GM21717 (cell line): ENCODE measurements at regions not wholly inside any gene's neighbourhood (a gene's known extent, or its start where the extent isn't known, plus 50 kb on each side); places are given as distances from the start of the nearest gene placed in this dataset.
"Not testable (repeated sequence)": the region's sequence is repeated elsewhere in the genome, so short reads cannot be mapped to it uniquely, and the experiment has no call there.

Experiments used
- ATAC-seq: cut with Tn5 transposase; IDR thresholded peaks from one replicate; pipeline ENCODE4 v1.9.1; 2021; ENCODE audit warnings: mild to moderate bottlenecking, moderate library complexity; ENCODE audit not compliant: unreplicated experiment

DNA sequence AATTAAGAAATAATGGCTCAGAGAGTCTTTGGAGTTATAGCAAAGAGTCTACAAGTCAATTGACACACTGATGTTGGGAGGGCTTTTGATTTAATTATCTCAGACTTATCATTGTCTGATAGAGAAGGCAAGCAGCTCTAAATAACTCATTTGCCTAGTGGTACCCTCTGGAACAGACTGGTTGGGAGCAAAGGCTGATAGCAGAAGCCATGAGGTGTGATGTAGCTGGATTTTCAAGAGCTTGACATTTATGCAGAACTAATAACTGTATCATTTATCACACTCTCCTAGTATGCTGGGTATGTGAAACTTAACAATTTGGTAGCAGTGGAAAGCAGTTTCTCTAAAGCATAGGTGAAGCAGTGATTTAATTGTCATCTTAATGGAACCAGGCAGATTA lies 380.6 kb downstream of the TENT5A start:
- ATAC-seq, result no peak

DNA sequence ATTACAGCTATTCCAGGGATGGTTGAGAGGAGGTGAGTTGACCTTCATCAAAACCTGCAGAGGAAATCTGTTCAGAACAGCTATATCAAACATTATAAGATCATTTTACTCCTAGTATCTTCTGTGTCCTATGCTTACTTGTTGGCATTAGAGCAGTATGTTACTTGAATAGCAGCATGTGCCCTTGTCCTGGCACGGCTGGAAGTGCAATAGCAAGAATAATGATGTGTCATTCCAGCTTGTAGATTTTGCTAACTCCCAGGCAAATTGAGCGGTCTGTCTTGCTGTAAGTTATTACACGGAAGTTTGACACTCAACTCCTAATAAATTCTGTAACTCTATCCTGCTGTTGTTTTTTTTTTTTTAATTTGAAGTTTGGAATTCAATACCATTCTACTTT lies 385.5 kb downstream of the TENT5A start:
- ATAC-seq, result no peak

DNA sequence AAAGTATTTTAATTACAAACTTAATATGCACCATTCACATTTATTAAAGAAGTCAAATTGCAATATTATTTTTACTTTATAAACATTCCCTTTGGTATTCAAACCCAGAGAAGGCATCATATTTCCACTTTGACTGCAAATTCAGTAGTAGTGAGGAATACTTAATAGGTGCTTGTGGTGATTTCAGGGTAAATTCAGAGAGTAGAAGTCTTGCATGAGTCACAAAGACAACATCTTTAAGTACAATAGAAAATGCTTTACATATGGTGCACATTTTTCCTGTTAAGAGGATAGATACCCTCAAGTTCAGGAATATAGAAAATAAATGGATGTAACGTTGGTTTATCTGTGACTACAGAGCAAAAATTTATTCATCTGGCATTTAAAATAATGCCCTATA lies 390.2 kb downstream of the TENT5A start:
- ATAC-seq, result no peak

- no peak for ATAC-seq
Observed at GRCh38 chr6:81353262-81353661, 399.2 kb downstream of the TENT5A start.

DNA sequence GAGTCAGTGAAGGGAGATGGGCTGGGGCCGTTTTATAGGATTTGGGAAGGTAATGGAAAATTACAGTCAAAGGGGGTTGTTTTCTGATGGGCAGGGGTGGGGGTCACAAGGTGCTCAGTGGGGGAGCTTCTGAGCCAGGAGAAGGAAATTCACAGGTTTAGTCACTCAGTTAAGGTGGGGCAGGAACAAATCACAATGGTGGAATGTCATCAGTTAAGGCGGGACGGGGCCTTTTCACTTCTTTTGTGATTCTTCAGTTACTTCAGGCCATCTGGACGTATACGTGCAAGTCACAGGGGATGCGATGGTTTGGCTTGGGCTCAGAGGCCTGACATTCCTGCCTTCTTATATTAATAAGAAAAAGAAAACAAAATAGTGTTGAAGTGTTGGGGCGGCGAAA lies 408.5 kb downstream of the TENT5A start:
- ATAC-seq, result not testable (repeated sequence)

DNA sequence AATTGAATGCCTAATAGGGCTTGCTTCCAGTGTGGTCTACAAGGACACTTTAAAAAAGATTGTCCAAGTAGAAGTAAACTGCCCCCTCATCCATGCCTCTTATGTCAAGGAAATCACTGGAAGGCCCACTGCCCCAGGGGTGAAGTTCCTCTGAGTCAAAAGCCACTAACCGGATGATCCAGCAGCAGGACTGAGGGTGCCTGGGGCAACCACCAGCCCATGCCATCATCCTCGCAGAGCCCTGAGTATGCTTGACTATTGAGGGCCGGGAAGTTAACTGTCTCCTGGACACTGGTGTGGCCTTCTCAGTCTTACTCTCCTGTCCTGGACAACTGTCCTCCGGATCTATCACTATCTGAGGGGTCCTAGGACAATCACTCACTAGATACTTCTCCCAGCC lies 411.5 kb downstream of the TENT5A start:
- no peak for ATAC-seq

GRCh38 chr6:81331526-81331925 lies 421.0 kb downstream of the TENT5A start:
- no peak for ATAC-seq

GRCh38 chr6:81328700-81329099 lies 423.8 kb downstream of the TENT5A start:
- ATAC-seq, result no peak

DNA sequence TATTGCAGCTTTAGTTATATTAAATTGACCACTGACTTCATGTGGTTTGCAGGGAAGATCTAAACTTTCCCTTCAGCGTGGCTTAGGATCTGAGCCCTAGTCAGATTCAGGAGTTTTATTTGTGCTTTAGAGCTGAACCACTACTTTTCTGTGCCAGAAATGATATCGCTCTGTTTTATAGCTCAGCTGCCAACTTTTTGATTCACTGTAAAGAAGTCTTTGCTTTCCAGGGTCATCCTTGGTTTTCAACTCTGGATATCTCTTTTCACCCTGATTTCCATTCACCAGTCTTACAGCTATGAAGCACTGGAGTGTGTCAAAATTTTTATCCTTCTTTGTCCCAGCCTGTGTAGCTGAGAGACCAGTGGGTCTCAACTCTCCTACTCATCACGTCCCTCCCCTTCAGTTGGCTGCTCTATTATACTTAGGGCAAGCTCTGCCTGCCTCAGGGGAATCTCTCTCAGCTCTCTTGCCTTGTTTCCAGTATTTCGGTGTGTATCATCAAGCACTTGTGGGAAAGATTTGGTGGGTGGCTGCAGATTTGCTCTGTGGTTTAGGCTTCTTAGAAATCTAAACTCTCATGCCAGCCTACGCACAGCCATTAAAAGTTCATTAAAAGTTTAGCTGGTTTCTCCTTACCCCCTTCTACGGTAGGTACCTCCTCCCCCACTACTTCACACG lies 425.5 kb downstream of the TENT5A start:
- no peak for ATAC-seq

DNA sequence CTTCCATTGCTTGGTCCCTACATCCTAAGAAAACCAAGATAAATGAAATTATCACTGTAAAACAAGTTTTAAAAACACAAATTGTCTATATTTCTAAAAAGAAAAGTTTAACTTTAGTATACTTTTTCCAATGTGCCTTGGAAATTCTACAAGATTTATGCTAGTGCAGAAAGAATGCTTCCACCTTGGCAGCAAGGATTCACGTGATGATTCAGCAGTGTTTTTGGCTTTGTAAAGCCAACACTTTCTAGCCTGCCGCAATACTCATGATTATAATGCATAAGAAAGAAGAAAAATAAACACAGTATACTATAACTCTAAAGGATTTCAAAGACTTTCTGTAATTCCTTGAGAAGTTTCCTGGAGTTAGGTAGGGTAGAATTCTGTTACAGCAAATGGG lies 442.7 kb downstream of the TENT5A start:
- no peak for ATAC-seq

DNA sequence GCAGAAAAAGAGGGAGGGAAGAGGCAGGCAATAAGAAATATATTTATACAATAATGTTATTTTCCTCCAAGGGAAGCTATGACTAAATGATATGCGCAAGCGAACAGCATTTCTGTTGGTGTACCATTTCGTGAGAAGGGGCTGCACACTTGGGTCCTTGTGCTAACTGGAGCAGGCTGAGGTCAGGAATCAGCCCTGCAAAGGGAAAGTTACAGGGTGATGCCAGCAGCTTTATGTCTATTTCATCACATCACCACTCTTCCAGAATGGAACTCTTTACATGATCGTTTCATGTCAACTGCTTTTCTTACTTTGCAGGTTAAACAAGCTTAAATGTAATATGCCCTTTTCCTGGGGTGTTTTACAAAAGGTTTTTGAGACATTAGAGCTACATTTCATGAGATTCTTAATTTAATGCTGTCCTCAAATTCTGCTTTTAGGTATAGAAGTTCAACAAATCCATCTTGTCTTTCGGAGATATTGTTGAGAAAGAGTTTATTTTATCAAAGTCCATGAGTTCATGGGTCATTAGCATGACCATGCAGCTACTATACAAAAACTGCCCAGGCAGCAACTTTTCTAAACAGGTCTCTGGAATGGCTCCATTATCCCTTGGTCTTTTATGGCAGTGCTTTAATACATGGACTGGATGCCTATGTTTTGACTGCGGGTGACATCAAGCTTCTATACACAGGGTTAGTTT lies 443.8 kb downstream of the TENT5A start:
- ATAC-seq, result no peak

DNA sequence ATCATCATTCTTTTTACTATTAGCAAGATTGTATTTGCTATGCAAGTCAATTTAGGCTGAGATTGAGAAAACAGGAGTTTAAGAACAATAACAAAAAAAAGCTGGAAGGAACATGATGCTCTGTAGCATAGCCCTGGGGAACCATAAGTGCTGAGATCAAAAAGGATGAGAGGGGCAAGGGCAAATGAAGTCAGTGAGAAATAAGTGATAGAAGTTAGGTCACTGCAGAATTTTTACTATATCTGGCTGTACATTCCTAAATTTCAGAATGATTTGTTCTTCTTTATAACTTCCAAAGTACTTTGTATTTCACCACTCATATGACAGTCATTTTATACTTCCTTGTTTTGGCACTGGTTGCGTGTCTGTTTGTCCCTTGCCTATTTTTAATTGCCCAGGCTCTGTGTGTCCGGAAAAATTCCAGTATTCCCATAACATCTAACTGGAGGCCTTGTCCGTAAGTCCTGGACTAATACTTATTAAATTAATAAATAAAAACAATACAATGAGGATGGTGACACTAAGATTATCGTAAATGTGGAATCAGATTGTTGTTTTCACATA lies 444.7 kb downstream of the TENT5A start:
- no peak for ATAC-seq

DNA sequence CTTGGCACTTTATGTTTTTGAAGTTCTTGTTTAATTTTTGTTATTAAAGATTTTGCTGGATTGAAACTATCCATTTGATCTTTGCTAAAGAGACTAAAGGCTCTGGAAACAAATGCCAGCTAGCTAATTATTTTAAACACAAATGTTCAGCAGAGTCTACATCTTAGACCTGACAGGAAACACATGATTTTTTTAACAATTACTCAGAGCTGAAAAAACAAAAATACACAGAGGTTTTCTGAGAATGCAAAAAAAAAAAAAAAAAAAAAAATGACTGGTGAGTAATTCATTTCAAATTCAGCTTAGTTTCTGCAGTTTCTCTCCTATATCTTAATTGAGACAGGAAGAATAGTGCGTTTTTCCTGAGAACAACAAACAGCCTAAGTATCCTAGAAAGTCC lies 448.0 kb downstream of the TENT5A start:
- no peak for ATAC-seq

- no peak for ATAC-seq
Observed at GRCh38 chr6:81300961-81301360, 451.5 kb downstream of the TENT5A start.

DNA sequence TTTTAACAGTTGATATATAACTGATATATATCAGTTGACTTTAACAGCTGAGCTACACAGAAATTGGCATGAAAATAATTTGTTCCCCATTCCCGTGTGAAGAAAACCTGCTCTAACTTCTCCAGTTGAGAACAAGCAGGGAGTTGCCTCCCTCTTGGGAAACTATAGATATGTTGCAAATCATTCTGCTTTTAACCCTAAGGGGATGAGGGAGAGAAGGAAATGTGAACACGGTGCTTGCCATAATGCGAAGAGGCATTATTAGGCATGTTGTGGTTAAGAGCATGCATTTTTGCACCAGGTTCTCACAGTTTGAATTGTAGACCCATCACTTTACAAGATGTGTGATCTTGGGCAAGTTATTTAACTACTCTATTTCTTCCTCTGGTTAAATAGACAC lies 453.7 kb downstream of the TENT5A start:
- no peak for ATAC-seq

GRCh38 chr6:81295310-81295709 lies 457.2 kb downstream of the TENT5A start:
- ATAC-seq, result no peak

DNA sequence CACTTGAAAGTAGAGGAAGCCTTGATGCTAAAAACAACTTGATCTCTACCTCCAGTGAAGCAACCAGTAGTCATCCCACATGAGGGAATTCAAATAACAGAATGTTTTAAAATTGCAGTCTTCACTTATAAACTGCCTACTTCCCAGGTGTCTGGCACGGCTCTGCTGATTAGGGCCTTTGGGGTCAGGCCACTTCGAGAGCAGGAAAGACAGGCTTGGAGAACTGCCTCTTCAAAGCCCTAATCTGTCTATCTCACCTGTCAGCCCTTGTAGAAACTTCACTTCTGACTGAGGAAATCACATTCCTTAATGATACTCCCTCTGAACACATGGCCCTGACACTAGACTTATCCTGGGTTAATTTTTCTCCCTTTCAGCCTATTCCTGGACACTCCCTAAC lies 458.6 kb downstream of the TENT5A start:
- ATAC-seq, result no peak

DNA sequence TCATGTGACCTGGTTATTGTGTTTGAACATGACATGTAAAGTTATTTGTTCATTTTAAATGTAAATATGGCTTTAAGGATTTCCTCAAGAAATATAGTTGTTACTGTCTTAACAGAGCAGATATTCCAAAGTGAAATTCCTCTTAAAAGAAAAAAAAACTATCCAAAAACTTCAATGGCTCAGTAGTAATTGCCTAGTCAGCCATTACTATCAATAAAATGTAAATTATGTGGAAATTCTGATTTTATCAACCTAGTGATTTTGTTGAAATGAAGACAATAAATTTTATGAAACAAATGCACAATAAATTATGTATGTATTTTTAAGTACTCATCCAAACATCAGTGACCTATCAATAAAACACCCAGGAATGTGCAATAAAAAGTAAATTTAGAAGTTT lies 463.3 kb downstream of the TENT5A start:
- ATAC-seq, result no peak

DNA sequence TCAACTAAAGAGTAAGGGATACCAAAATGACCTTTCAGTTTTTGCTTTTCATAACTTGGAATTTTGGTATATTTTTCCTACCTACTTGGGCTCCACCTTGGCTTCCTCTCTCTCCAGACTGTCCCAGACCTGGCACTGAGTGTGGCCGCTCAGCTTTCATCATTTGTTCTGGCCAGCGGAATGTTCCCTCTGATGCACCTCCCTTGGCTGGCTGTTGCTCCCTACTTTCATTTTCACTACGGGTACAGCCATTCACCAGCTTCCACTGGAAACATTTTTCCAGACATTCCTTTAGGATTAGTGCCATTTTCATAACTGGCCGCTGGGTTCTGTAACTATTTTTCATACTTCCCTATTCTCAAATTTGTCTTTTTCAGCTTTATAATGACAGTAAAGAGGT lies 487.4 kb downstream of the TENT5A start:
- ATAC-seq, result no peak

DNA sequence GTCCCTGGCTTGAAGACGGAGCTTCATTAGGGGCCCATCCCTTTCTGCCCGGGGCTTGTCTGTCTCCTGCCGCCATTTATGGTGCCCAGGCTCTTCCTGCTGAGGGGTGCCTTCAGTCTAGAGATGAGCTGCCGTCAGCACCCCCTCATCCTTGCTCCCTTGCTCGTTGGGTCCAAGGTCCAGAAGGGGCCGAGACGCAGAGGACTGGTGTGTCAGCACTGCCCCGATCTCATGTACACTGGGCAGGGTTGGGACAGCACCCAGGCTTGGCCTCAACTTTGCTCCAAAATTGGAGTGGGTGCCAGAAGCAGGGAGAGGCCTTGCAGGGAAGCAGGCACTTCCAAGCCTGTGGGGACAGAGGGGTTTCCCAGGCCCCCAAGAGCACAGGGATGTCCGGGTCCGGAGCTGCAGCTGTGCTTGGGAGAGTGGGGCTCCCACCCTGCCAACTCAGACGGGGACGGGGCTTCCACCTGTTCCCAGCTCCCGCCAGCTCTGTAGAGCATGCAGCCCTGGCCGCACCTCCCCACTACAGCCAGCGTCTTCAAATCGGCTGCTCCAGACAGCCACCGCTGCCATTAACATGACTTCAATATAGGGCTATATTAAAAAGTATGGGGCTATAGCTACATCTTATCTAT lies 488.8 kb downstream of the TENT5A start:
- no peak for ATAC-seq

GRCh38 chr6:81262656-81263055 lies 489.8 kb downstream of the TENT5A start:
- ATAC-seq, result no peak

- not testable (repeated sequence) for ATAC-seq
Observed at GRCh38 chr6:81256223-81256622, 496.3 kb downstream of the TENT5A start.
